Heart left ventricle (tissue), 13 donors: ENCODE measurements at regions not wholly inside any gene's neighbourhood (a gene's known extent, or its start where the extent isn't known, plus 50 kb on each side); places are given as distances from the start of the nearest gene placed in this dataset.

ENCODE experiments used
- CTCF ChIP-seq, 12 donors: fragments of 200-600 bp; sonication (generic) in 4 of 12; IDR thresholded peaks; one replicate each; pipeline versions ENCODE4 v1.5.0 to v1.8.0; 2018 to 2022; ENCODE audit warnings: antibody characterized with exemption in 12 of 12, mild to moderate bottlenecking in 5 of 12
- POLR2A ChIP-seq, 2 donors: fragments of 450-650 bp; IDR thresholded peaks; one replicate each; pipeline ENCODE4 v1.6.1; 2017; ENCODE audit warnings: antibody characterized with exemption in 2 of 2, mild to moderate bottlenecking in 2 of 2, moderate library complexity in 2 of 2
- donor health status: ischemic (EF 13 %, LVEDD 7.1; RV severe dilation, severe dysfunction).
- donor health status: DM: no; HTN: yes; CAD: no.
- donor health status: DM: no; HTN: no; CAD: no.
- donor health status: ischemic (EF 25% LVEDD 6.9; RV normal size, moderate dysfunction).
- donor health status: ischemic (EF 25% LVEDD 5.7; RV mildly dilated, moderate dysfunction).
- donor health status: ischemic (EF 35%, LVEDD 5.7; RV mildly dilated, moderate dysfunction).
- donor health status: nonischemic (EF 11% LVEDD 7.7; RV severe dilation, severe dysfunction).
- donor health status: DM: yes; HTN: yes; CAD: no.
- donor health status: PGD.
- donor health status: ischemic (EF 29% LVEDD 5.4; RV normal size, mild dysfunction).
- donor health status: nonischemic (EF 23%, LVEDD 6.1; RV moderate dilation, normal function).

GRCh38 chr4:63492515-63492914, 916.7 kb downstream of the TECRL start:
- TF ChIP-seq CTCF (IDR thresholded peaks at IDR 0.05) (no peak), POLR2A (IDR thresholded peaks at IDR 0.05) (no peak)
